HEK293 (cell line): ENCODE measurements at regions not wholly inside any gene's neighbourhood (a gene's known extent, or its start where the extent isn't known, plus 50 kb on each side); places are given as distances from the start of the nearest gene placed in this dataset.

Experiments used
- CTCF ChIA-PET: fragments of 350-600 bp; formaldehyde crosslinking; extraction: SDS; loops from one replicate; lab custom pipeline; 2021; ENCODE audit warnings: antibody characterized with exemption; lab: Yijun Ruan, JAX
- POLR2A ChIA-PET: fragments of 300-600 bp; formaldehyde crosslinking; extraction: SDS; loops from one replicate; lab custom pipeline; 2020; ENCODE audit warnings: antibody characterized with exemption, inconsistent platforms; lab: Yijun Ruan, JAX
- H3K27ac ChIP-seq: fragments of 200-500 bp; sonication (Bioruptor generic); 2 replicates; pipeline ENCODE4 v1.5.1; 2014; ENCODE audit warnings: low read depth, low read length, control low read depth, inconsistent platforms; ENCODE audit errors: extremely low read depth
- H3K36me3 ChIP-seq, 2 experiments: fragments of 200-500 bp in 1 of 2; sonication (Bioruptor generic) in 1 of 2; 1 replicate in 1 of 2; 2 replicates in 1 of 2; pipeline ENCODE4 v1.5.1; 2014 to 2017; ENCODE audit warnings: inconsistent platforms in 2 of 2, low read length in 2 of 2; ENCODE audit not compliant: control insufficient read depth in 2 of 2, insufficient read depth in 1 of 2
- H3K4me1 ChIP-seq: fragments of 200-500 bp; sonication (Bioruptor generic); 2 replicates; pipeline ENCODE4 v1.5.1; 2014; ENCODE audit warnings: mild to moderate bottlenecking, low read length, inconsistent platforms; ENCODE audit not compliant: control insufficient read depth, insufficient read depth
- H3K4me3 ChIP-seq: 2 replicates; pipeline ENCODE4 v1.5.1; 2011; ENCODE audit warnings: low read depth, mild to moderate bottlenecking, control low read depth, low read length, moderate library complexity
- H3K9me3 ChIP-seq: fragments of 200-500 bp; sonication (Bioruptor generic); 2 replicates; pipeline ENCODE4 v1.5.1; 2014; ENCODE audit warnings: low read depth, low read length, inconsistent platforms; ENCODE audit not compliant: control insufficient read depth, insufficient read depth
- GLI2 ChIP-seq: fragments of 450-650 bp; formaldehyde crosslinking; IDR thresholded peaks from 2 replicates; pipeline ENCODE4; 2017; ENCODE audit warnings: missing biosample characterization, missing genetic modification characterization, low read depth, borderline replicate concordance
- OSR2 ChIP-seq: fragments of 450-650 bp; formaldehyde crosslinking; IDR thresholded peaks from 2 replicates; pipeline ENCODE4 v1.5.1; 2016; ENCODE audit warnings: missing biosample characterization, missing genetic modification characterization
- PRDM1 ChIP-seq: fragments of 450-650 bp; formaldehyde crosslinking; IDR thresholded peaks from 2 replicates; pipeline ENCODE4; 2016; ENCODE audit warnings: missing biosample characterization, missing genetic modification characterization
- RBAK ChIP-seq: fragments of 450-650 bp; formaldehyde crosslinking; IDR thresholded peaks from 2 replicates; pipeline ENCODE4 v1.5.1; 2016; ENCODE audit warnings: missing biosample characterization, missing genetic modification characterization
- SALL2 ChIP-seq: fragments of 450-650 bp; formaldehyde crosslinking; IDR thresholded peaks from 2 replicates; pipeline ENCODE4 v1.5.0; 2017; ENCODE audit warnings: missing biosample characterization, mild to moderate bottlenecking, missing genetic modification characterization, borderline replicate concordance
- SP2 ChIP-seq: fragments of 450-650 bp; formaldehyde crosslinking; IDR thresholded peaks from 2 replicates; pipeline ENCODE4 v1.5.1; 2016; ENCODE audit warnings: missing biosample characterization, missing genetic modification characterization
- SP3 ChIP-seq: fragments of 450-650 bp; formaldehyde crosslinking; IDR thresholded peaks from 2 replicates; pipeline ENCODE4 v1.5.1; 2016; ENCODE audit warnings: missing biosample characterization, missing genetic modification characterization
- TCF7L2 ChIP-seq: IDR thresholded peaks from 2 replicates; pipeline ENCODE4 v1.6.1; 2011; ENCODE audit warnings: low read depth, mild to moderate bottlenecking, inconsistent platforms, low read length, moderate library complexity, borderline replicate concordance
- YY2 ChIP-seq: fragments of 450-650 bp; formaldehyde crosslinking; IDR thresholded peaks from 2 replicates; pipeline ENCODE4 v1.5.1; 2016; ENCODE audit warnings: missing biosample characterization, missing genetic modification characterization
- ZBTB17 ChIP-seq: fragments of 450-650 bp; formaldehyde crosslinking; IDR thresholded peaks from 2 replicates; pipeline ENCODE4 v1.5.1; 2016; ENCODE audit warnings: missing biosample characterization, missing genetic modification characterization
- ZBTB26 ChIP-seq: fragments of 450-650 bp; formaldehyde crosslinking; optimal IDR thresholded peaks from 2 replicates; pipeline ENCODE3; 2016; ENCODE audit warnings: missing biosample characterization, mild to moderate bottlenecking, missing genetic modification characterization
- ZFP41 ChIP-seq: fragments of 450-650 bp; formaldehyde crosslinking; IDR thresholded peaks from 2 replicates; pipeline ENCODE4 v1.5.1; 2016; ENCODE audit warnings: missing biosample characterization, missing genetic modification characterization, borderline replicate concordance
- ZNF148 ChIP-seq: fragments of 450-650 bp; formaldehyde crosslinking; IDR thresholded peaks from 2 replicates; pipeline ENCODE4 v1.5.0; 2017; ENCODE audit warnings: missing biosample characterization, missing genetic modification characterization, borderline replicate concordance
- ZNF175 ChIP-seq: fragments of 450-650 bp; formaldehyde crosslinking; IDR thresholded peaks from 2 replicates; pipeline ENCODE4 v1.5.1; 2016; ENCODE audit warnings: missing biosample characterization, missing genetic modification characterization
- ZNF202 ChIP-seq: fragments of 450-650 bp; formaldehyde crosslinking; IDR thresholded peaks from 2 replicates; pipeline ENCODE4 v1.5.1; 2016; ENCODE audit warnings: missing biosample characterization, missing genetic modification characterization, borderline replicate concordance
- ZNF248 ChIP-seq: fragments of 450-650 bp; formaldehyde crosslinking; IDR thresholded peaks from 2 replicates; pipeline ENCODE4 v1.5.1; 2017; ENCODE audit warnings: missing biosample characterization, missing genetic modification characterization
- ZNF341 ChIP-seq: fragments of 450-650 bp; formaldehyde crosslinking; IDR thresholded peaks from 2 replicates; pipeline ENCODE4; 2016; ENCODE audit warnings: low read depth, missing biosample characterization, missing genetic modification characterization
- ZNF416 ChIP-seq: fragments of 450-650 bp; formaldehyde crosslinking; IDR thresholded peaks from 2 replicates; pipeline ENCODE4 v1.5.1; 2016; ENCODE audit warnings: missing biosample characterization, missing genetic modification characterization
- ZNF48 ChIP-seq: fragments of 450-650 bp; formaldehyde crosslinking; IDR thresholded peaks from 2 replicates; pipeline ENCODE4 v1.5.1; 2016; ENCODE audit warnings: missing biosample characterization, missing genetic modification characterization
- ZNF510 ChIP-seq: fragments of 450-650 bp; formaldehyde crosslinking; IDR thresholded peaks from 2 replicates; pipeline ENCODE4 v1.5.1; 2018; ENCODE audit warnings: mild to moderate bottlenecking, missing genetic modification characterization, missing biosample characterization; ENCODE audit not compliant: insufficient replicate concordance
- ZNF521 ChIP-seq: fragments of 450-650 bp; formaldehyde crosslinking; IDR thresholded peaks from 2 replicates; pipeline ENCODE4 v1.5.1; 2017; ENCODE audit warnings: missing biosample characterization, mild to moderate bottlenecking, missing genetic modification characterization
- ZNF571 ChIP-seq: fragments of 450-650 bp; formaldehyde crosslinking; IDR thresholded peaks from 2 replicates; pipeline ENCODE4 v1.5.0; 2017; ENCODE audit warnings: missing biosample characterization, missing genetic modification characterization
- ZNF585B ChIP-seq: fragments of 450-650 bp; formaldehyde crosslinking; IDR thresholded peaks from 2 replicates; pipeline ENCODE4 v1.5.1; 2016; ENCODE audit warnings: missing biosample characterization, missing genetic modification characterization
- ZNF792 ChIP-seq: fragments of 450-650 bp; formaldehyde crosslinking; IDR thresholded peaks from 2 replicates; pipeline ENCODE4 v1.5.1; 2016; ENCODE audit warnings: missing biosample characterization, missing genetic modification characterization
- ZNF843 ChIP-seq: fragments of 450-650 bp; formaldehyde crosslinking; IDR thresholded peaks from 2 replicates; pipeline ENCODE4 v1.5.1; 2016; ENCODE audit warnings: missing biosample characterization, missing genetic modification characterization

- TF ChIP-seq ZNF571 (tag by site-specific recombination) (no peak), ZBTB17 (tag by site-specific recombination) (no peak), ZFP41 (tag by site-specific recombination) (no peak)
- ChIA-PET CTCF (interaction anchor here (0.6 kb wide), 1 partner anchor 22 kb away, joined by 7 read pairs; no protein-coding TSS in a partner anchor), POLR2A (no interaction called here)
- no peaks in the 10 kb centered on the region for H3K4me1 ChIP-seq
- no peaks in the 10 kb centered on the region for H3K36me3 ChIP-seq
- H3K4me3 ChIP-seq, result no peak overlapping the region
- no peak overlapping the region for H3K27ac ChIP-seq
- H3K9me3 ChIP-seq, result no peaks in the 10 kb centered on the region
Observed at GRCh38 chr3:106215047-106215446, 346.2 kb upstream of the CBLB start.

- no peak overlapping the region for H3K4me3 ChIP-seq
- CTCF ChIA-PET, result no interaction called here
- POLR2A ChIA-PET, result no interaction called here
- TF ChIP-seq YY2 (tag by site-specific recombination), result no peak
- TF ChIP-seq ZBTB26 (tag by site-specific recombination), result no peak
- no peak for TF ChIP-seq ZNF510 (tag by site-specific recombination)
- no peak for TF ChIP-seq OSR2
- TF ChIP-seq SP3 (tag by site-specific recombination), result no peak
- TF ChIP-seq SALL2 (tag by site-specific recombination), result no peak
- no peak for TF ChIP-seq GLI2 (tag by site-specific recombination)
- TF ChIP-seq ZNF521, result no peak
- no peak for TF ChIP-seq ZNF843 (tag by site-specific recombination)
- no peak for TF ChIP-seq ZNF585B (tag by site-specific recombination)
- TF ChIP-seq, all 188 proteins: peak for 0
- no peaks in the 10 kb centered on the region for H3K9me3 ChIP-seq
- no peaks in the 10 kb centered on the region for H3K36me3 ChIP-seq
- no peak overlapping the region for H3K27ac ChIP-seq
- H3K4me1 ChIP-seq, result no peaks in the 10 kb centered on the region
Observed at GRCh38 chr3:106217745-106218144, 348.9 kb upstream of the CBLB start.

- H3K36me3 ChIP-seq, result no peaks in the 10 kb centered on the region
- no peaks in the 10 kb centered on the region for H3K4me1 ChIP-seq
- no peak overlapping the region for H3K27ac ChIP-seq
- ChIA-PET POLR2A (no interaction called here), CTCF (no interaction called here)
- H3K9me3 ChIP-seq, result no peaks in the 10 kb centered on the region
- H3K4me3 ChIP-seq, result no peak overlapping the region
- TF ChIP-seq ZNF248 (tag by site-specific recombination), result no peak
Observed at GRCh38 chr3:106227068-106227467, 358.3 kb upstream of the CBLB start.

- ChIA-PET POLR2A (no interaction called here), CTCF (no interaction called here)
- no peaks in the 10 kb centered on the region for H3K4me1 ChIP-seq
- no peaks in the 10 kb centered on the region for H3K36me3 ChIP-seq
- no peak overlapping the region for H3K27ac ChIP-seq
- H3K9me3 ChIP-seq, result no peaks in the 10 kb centered on the region
- no peak overlapping the region for H3K4me3 ChIP-seq
- TF ChIP-seq ZNF175 (no peak), ZNF148 (tag by site-specific recombination) (no peak), RBAK (tag by site-specific recombination) (no peak), ZNF202 (no peak), TCF7L2 (no peak), ZNF48 (tag by site-specific recombination) (no peak), ZNF341 (tag by site-specific recombination) (no peak), ZNF792 (tag by site-specific recombination) (no peak), PRDM1 (tag by site-specific recombination) (no peak), SP2 (tag by site-specific recombination) (no peak), ZNF416 (tag by site-specific recombination) (no peak)
Observed at GRCh38 chr3:106228271-106228670, 359.5 kb upstream of the CBLB start.
